Right lobe of liver (tissue), 4 donors: ENCODE measurements at regions not wholly inside any gene's neighbourhood (a gene's known extent, or its start where the extent isn't known, plus 50 kb on each side); places are given as distances from the start of the nearest gene placed in this dataset.
"Not testable (repeated sequence)": the region's sequence is repeated elsewhere in the genome, so short reads cannot be mapped to it uniquely, and the experiment has no call there.

ENCODE experiments used
- POLR2A ChIP-seq: fragments of 450-650 bp; IDR thresholded peaks from one replicate; pipeline ENCODE4 v1.6.1; 2017; ENCODE audit warnings: antibody characterized with exemption, mild to moderate bottlenecking
- TF ChIP-seq, protein P1 (sequence below), 4 donors: fragments of 200-600 bp in 3 of 4; fragments of 450-650 bp in 1 of 4; IDR thresholded peaks; one replicate each; pipeline versions ENCODE4 v1.5.1 to v1.8.0; 2016 to 2022; ENCODE audit warnings: antibody characterized with exemption in 4 of 4, mild to moderate bottlenecking in 2 of 4
- donor health status: DM: no; HTN: no; CAD: no.
- donor health status: DM: no; HTN: no; CAD: no.
- donor health status: DM: no; HTN: yes; CAD: no.

DNA sequence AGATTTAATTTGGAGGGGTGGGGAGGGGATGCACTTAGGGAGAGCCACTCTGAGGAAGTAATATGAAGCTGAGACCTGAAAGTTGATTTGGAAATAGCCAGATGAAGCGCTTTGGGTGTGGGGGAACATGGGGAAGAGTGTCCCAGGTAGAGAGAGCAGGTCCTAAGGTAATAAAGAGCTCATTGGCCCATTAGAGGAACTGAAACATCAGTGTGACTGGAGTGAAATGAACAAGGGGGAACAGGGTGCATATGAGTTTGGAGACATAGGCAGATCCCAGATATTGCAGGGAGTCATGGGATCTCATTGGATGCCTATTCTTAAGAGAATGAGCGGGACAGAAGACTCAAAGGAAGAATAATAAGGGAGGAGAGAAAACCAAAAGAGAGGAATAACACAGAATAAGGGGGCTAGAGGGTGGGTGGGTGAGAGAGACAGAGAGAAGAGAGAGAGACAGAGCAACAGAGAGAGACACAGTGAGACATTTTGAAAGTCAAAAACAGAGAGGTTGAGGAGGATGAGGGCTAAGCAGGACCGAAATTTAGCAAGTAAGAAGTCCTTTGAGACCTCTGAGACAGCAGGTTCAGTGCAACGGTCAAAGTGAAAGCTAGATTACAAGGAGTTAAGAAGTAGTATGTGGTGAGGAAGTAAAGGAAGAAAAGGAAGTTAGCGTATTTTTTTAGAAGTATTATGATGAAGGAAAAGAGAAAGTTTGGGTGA is 54.1 kb upstream of the NOTCH2NLA start:
- not testable (repeated sequence) for TF ChIP-seq POLR2A
- TF ChIP-seq, protein P1, sequence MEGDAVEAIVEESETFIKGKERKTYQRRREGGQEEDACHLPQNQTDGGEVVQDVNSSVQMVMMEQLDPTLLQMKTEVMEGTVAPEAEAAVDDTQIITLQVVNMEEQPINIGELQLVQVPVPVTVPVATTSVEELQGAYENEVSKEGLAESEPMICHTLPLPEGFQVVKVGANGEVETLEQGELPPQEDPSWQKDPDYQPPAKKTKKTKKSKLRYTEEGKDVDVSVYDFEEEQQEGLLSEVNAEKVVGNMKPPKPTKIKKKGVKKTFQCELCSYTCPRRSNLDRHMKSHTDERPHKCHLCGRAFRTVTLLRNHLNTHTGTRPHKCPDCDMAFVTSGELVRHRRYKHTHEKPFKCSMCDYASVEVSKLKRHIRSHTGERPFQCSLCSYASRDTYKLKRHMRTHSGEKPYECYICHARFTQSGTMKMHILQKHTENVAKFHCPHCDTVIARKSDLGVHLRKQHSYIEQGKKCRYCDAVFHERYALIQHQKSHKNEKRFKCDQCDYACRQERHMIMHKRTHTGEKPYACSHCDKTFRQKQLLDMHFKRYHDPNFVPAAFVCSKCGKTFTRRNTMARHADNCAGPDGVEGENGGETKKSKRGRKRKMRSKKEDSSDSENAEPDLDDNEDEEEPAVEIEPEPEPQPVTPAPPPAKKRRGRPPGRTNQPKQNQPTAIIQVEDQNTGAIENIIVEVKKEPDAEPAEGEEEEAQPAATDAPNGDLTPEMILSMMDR (IDR thresholded peaks at IDR 0.05): not testable (repeated sequence)
